ENCODE measurements at regions not wholly inside any gene's neighbourhood (a gene's known extent, or its start where the extent isn't known, plus 50 kb on each side); places are given as distances from the start of the nearest gene placed in this dataset.
"Not testable (repeated sequence)": the region's sequence is repeated elsewhere in the genome, so short reads cannot be mapped to it uniquely, and the experiment has no call there.

GRCh38 chr22:22759371-22759770 lies 115.0 kb downstream of the GGTLC2 start:
- no peak for DNase-seq

GRCh38 chr22:22759889-22760546 lies 115.6 kb downstream of the GGTLC2 start:
- DNase-seq: no peak

DNA sequence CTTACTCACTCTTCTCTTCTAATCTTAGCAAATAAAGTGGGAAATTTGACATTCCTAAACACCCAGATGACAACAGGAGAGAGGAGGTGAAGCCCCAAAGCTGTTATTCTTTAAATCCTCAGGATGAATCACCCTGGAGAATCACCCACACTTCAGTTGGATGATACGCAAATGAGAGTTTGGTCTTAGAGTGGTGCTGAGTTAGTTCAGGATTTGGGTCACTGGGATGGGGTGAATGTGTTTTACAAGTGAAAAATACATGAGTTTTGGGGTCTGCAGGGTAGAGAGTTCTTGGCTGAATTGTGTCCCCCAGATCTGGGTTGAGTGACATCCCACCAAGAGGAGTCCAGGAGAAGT lies 117.2 kb downstream of the GGTLC2 start:
- no peak for DNase-seq

GRCh38 chr22:22761963-22762772 lies 117.8 kb downstream of the GGTLC2 start:
- no peak for DNase-seq

GRCh38 chr22:22763512-22763911 lies 119.1 kb downstream of the GGTLC2 start:
- no peak for DNase-seq

- no peak for DNase-seq
These were observed 119.7 kb downstream of the GGTLC2 start for GRCh38 chr22:22764085-22764484.

GRCh38 chr22:22767876-22768602 lies 119.6 kb upstream of the IGLL5 start:
- no peak for DNase-seq

GRCh38 chr22:22768885-22769284 lies 118.7 kb upstream of the IGLL5 start:
- no peak for DNase-seq

DNA sequence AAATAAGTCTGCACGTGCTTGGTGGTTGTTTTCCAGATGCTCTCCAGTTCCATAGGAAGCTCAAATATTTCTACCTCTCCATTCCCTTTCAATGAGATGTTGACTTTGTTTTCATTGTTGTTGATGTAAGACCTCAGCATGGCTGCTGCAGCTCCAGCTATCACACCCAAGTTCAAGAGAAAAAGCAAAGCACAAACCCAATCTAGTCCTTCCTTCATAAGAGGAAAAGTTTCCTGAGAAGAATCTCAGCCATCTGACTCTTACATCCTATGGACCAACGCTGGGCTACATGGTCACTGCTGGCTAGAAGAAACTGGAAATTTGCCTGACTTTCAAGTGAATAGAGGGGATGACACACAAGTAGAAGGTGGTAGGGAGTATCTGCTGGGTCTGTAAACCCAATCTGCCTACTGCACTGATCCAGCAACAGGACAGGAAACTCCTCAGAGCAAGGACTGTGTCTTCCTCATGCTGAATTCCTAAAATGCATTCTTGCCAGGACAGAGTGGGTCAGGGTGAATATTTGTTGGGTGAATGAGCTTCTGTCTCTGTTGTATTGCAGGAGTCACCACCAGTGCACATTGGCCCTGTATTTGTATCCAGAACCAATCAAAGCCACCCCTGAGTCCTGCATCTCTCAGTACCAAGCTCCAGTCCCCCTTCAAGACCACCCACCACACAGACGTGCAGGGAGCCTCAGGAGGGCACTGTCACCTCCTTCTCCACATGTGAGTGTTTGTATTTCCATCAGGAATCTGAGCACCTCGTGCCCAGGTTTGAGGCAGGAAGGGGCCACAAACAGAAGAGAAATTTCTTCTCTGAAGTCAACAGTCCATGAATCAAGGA lies 118.0 kb upstream of the IGLL5 start:
- no peak for DNase-seq

DNA sequence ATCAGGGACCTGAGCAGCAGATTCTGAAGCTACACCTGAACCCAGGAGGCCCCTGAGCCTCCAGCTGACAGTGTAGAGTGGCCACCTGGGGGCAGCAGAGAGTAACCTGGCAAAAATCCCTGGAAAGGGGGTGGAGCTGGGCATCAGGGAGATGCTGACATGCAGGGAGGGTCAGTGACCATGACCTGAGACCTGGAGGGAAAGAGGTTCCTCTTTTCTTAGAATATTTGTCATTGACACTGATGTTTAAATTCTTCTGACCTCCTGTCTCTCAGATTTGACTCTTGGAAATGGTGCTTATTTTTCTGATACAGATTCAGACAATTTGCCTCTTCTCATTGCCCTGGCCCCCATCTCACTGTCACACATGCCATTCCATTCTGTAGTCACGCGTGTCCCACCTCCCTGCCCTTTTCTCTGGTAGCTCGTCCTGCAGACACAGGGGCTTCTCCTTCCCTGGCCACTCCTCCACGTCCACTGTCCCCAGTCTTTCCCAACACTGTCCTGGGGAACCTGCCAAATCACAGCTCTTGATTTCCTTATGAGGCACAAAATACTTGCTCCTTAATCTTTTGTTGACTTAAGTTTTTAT lies 117.2 kb upstream of the IGLL5 start:
- peak; percentile 3 for DNase-seq

- DNase-seq: no peak
These were observed 116.7 kb upstream of the IGLL5 start for GRCh38 chr22:22770881-22771280.

- DNase-seq: no peak
These were observed 115.8 kb upstream of the IGLL5 start for GRCh38 chr22:22771696-22772377.

- no peak for DNase-seq
These were observed 115.2 kb upstream of the IGLL5 start for GRCh38 chr22:22772396-22772795.

GRCh38 chr22:22772883-22773282 lies 114.7 kb upstream of the IGLL5 start:
- DNase-seq: no peak

GRCh38 chr22:22773427-22773826 lies 114.2 kb upstream of the IGLL5 start:
- no peak for DNase-seq

DNA sequence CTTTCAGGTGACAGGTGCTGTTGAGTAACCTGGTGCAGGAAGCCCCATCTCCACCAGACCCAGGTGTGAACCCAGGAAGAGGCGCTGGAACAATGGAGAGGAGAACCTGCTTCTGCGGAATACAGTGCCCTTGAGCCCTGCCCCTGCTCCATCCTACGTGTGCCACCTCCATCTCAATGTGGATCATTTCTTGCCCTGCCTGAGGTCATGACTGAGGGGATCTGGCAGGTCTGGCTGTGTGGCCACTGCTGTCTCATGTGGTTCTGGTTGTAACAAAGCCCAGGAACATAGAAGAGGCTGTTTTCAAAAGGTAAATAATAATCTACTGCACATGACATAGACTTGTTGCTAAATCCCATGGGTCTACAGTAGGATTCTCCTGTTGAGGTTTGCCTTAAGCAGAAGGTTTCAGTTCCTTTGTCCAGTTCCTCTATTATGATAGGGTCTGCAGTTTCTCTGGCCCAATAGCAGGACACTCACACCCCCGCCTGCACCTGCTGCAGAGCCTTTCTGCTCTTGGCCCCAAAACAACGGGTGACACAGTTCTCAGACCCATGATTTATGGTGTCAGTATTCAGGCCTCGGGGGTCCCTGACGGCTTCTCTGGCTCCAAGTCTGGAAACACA lies 113.5 kb upstream of the IGLL5 start:
- DNase-seq: no peak

GRCh38 chr22:22774762-22775161 lies 112.9 kb upstream of the IGLL5 start:
- DNase-seq: not testable (repeated sequence)

DNA sequence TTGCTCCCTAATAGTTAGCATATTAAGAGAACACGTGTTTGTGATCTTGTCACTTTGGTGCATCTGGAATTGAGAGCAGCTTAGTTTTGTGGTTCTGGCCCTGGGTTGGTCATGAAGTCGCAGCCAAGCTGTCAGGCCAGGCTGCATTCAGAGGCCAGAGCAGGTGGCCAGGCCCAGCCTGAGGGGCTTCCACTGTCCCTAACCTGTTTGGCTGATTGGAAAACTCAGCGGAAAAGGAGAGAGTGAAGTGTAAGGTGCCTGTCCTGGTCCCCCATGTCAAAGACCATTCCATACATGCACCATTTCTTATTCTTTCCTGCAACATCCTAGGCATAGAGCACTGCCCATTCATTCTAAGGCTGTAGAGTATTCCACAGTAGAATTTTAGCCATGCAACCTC lies 111.5 kb upstream of the IGLL5 start:
- no peak for DNase-seq

- no peak for DNase-seq
These were observed 108.4 kb upstream of the IGLL5 start for GRCh38 chr22:22779213-22779612.

GRCh38 chr22:22783575-22783974 lies 104.0 kb upstream of the IGLL5 start:
- no peak for DNase-seq

DNA sequence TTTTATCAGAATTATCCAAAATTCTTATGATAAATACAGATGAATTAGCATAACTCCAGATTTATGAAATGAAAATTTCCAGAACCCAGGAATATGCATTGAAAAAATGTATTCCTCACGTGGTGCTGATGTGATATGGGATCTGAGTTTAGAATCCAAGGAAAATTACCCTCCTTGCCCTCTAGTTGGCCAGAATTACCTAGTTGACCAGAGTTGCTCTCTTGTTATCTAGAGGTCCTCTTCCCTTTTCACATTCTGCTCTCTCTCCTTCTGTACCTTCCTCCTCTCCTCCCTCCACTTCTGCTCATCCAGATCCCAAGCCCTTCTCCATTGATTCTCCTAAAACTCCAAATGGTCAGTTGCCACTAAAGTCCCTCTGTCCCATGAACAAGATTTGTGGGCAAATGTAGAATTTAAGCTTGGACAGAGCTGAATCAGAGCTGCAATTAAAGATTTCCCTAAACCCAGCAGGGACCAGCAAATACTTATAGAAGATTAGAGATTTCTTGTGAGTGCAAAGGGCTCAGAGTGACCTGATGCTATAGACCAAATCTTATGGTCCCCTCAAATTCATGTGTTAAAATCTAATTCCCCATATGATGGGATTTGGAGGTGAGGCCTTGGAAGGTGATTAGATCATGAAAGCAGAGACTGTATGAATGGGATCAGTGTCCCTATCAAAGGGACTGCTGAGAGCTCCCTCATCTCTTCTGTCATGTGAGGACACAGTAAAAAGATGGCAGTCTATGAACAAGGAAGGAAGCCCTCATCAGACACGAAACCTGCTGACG lies 103.2 kb upstream of the IGLL5 start:
- no peak for DNase-seq

Measured in NCI-H2107 (cell line).